H9 (cell line): ENCODE measurements at regions not wholly inside any gene's neighbourhood (a gene's known extent, or its start where the extent isn't known, plus 50 kb on each side); places are given as distances from the start of the nearest gene placed in this dataset.

Experiments
- DNase-seq: peaks from one replicate; pipeline ENCODE4 v3.0.0-alpha.2; 2017
- H2AFZ ChIP-seq: one replicate; pipeline ENCODE4 v1.6.1; 2013; ENCODE audit warnings: mild to moderate bottlenecking, low read length, control low read depth, moderate library complexity
- H2AK5ac ChIP-seq: 2 replicates; pipeline ENCODE4 v1.6.1; 2013; ENCODE audit warnings: low read length, control low read depth, mixed read lengths; ENCODE audit not compliant: insufficient read length
- H2BK120ac ChIP-seq: one replicate; pipeline ENCODE4 v1.6.1; 2013; ENCODE audit warnings: low read depth, mild to moderate bottlenecking, low read length, control low read depth, inconsistent platforms; ENCODE audit not compliant: poor library complexity, severe bottlenecking
- H2BK12ac ChIP-seq: 2 replicates; pipeline ENCODE4 v1.6.1; 2013; ENCODE audit warnings: low read length, control low read depth, mixed read lengths, low read depth; ENCODE audit not compliant: insufficient read length
- H2BK15ac ChIP-seq: 2 replicates; pipeline ENCODE4 v1.6.1; 2013; ENCODE audit warnings: low read depth, low read length, control low read depth
- H2BK20ac ChIP-seq: one replicate; pipeline ENCODE4 v1.6.1; 2013; ENCODE audit warnings: low read depth, mild to moderate bottlenecking, low read length, control low read depth, inconsistent platforms; ENCODE audit not compliant: poor library complexity, severe bottlenecking
- H2BK5ac ChIP-seq: 2 replicates; pipeline ENCODE4 v1.6.1; 2013; ENCODE audit warnings: low read length, control low read depth, mixed read lengths; ENCODE audit not compliant: insufficient read length
- H3K14ac ChIP-seq: 2 replicates; pipeline ENCODE4 v1.6.1; 2013; ENCODE audit warnings: low read length, control low read depth; ENCODE audit not compliant: insufficient read depth
- H3K18ac ChIP-seq: 2 replicates; pipeline ENCODE4 v1.6.1; 2013; ENCODE audit warnings: low read depth, mild to moderate bottlenecking, mixed read lengths, low read length, control low read depth; ENCODE audit not compliant: insufficient read length
- H3K23ac ChIP-seq: 2 replicates; pipeline ENCODE4 v1.6.1; 2013; ENCODE audit warnings: low read length, control low read depth, mixed read lengths, low read depth; ENCODE audit not compliant: insufficient read length
- H3K23me2 ChIP-seq: 2 replicates; pipeline ENCODE4 v1.6.1; 2013; ENCODE audit warnings: low read depth, mild to moderate bottlenecking, mixed read lengths, low read length, control low read depth; ENCODE audit not compliant: insufficient read length, poor library complexity, severe bottlenecking
- H3K27ac ChIP-seq: 2 replicates; pipeline ENCODE4 v1.5.1; 2013; ENCODE audit warnings: low read length, control low read depth, mixed read lengths, low read depth; ENCODE audit not compliant: insufficient read length
- H3K27me3 ChIP-seq: 2 replicates; pipeline ENCODE4 v1.6.1; 2013; ENCODE audit warnings: low read length, control low read depth, inconsistent platforms; ENCODE audit not compliant: insufficient read depth
- H3K4ac ChIP-seq: 2 replicates; pipeline ENCODE4 v1.6.1; 2013; ENCODE audit warnings: low read depth, mild to moderate bottlenecking, control low read depth, inconsistent platforms, low read length, moderate library complexity
- H3K4me1 ChIP-seq: 2 replicates; pipeline ENCODE4 v1.6.1; 2013; ENCODE audit warnings: low read length, control low read depth, inconsistent platforms; ENCODE audit not compliant: insufficient read depth
- H3K4me2 ChIP-seq: 2 replicates; pipeline ENCODE4 v1.6.1; 2013; ENCODE audit warnings: low read length, control low read depth, mixed read lengths; ENCODE audit not compliant: insufficient read length, insufficient read depth
- H3K56ac ChIP-seq: 2 replicates; pipeline ENCODE4 v1.6.1; 2013; ENCODE audit warnings: low read depth, mild to moderate bottlenecking, mixed read lengths, low read length, control low read depth; ENCODE audit not compliant: insufficient read length
- H3K79me1 ChIP-seq: 2 replicates; pipeline ENCODE4 v1.6.1; 2013; ENCODE audit warnings: low read depth, mild to moderate bottlenecking, moderate library complexity, low read length, control low read depth, inconsistent platforms; ENCODE audit not compliant: insufficient read depth, poor library complexity, severe bottlenecking
- H3K79me2 ChIP-seq: 2 replicates; pipeline ENCODE4 v1.6.1; 2013; ENCODE audit warnings: low read length, control low read depth, inconsistent platforms; ENCODE audit not compliant: insufficient read depth
- H3K9ac ChIP-seq: 2 replicates; pipeline ENCODE4 v1.6.1; 2013; ENCODE audit warnings: low read length, control low read depth, mixed read lengths; ENCODE audit not compliant: insufficient read length; ENCODE audit errors: extremely low read depth
- H3K9me3 ChIP-seq: one replicate; pipeline ENCODE4 v1.6.1; 2013; ENCODE audit warnings: low read depth, low read length, inconsistent platforms; ENCODE audit not compliant: control insufficient read depth
- H3T11ph ChIP-seq: one replicate; pipeline ENCODE4 v1.6.1; 2013; ENCODE audit warnings: mild to moderate bottlenecking, low read length, control low read depth, inconsistent platforms
- H4K20me1 ChIP-seq: one replicate; pipeline ENCODE4 v1.6.1; 2013; ENCODE audit not compliant: control insufficient read depth, insufficient read length, insufficient read depth
- H4K5ac ChIP-seq: 2 replicates; pipeline ENCODE4 v1.6.1; 2013; ENCODE audit warnings: low read depth, mild to moderate bottlenecking, mixed read lengths, low read length, control low read depth; ENCODE audit not compliant: insufficient read length
- H4K8ac ChIP-seq: replicated peaks from 2 replicates; pipeline ENCODE4 v1.6.1; 2013; ENCODE audit warnings: low read length, control low read depth, mixed read lengths, low read depth; ENCODE audit not compliant: insufficient read length
- H4K91ac ChIP-seq: 2 replicates; pipeline ENCODE4 v1.6.1; 2013; ENCODE audit warnings: low read depth, mild to moderate bottlenecking, moderate library complexity, mixed read lengths, low read length, control low read depth; ENCODE audit not compliant: insufficient read length
- H3K27ac Mint-ChIP-seq, 3 experiments: 2 replicates in 2 of 3; 3 replicates in 1 of 3; pipeline ENCODE4 v1.8.0; 2020 to 2021; ENCODE audit warnings: mixed read lengths in 3 of 3, mild to moderate bottlenecking in 1 of 3, moderate library complexity in 1 of 3
- H3K27me3 Mint-ChIP-seq: 2 replicates; pipeline ENCODE4 v1.8.0; 2021; ENCODE audit warnings: low read depth, mild to moderate bottlenecking, moderate library complexity, mixed read lengths
- H3K36me3 Mint-ChIP-seq, 3 experiments: 2 replicates in 2 of 3; 3 replicates in 1 of 3; pipeline ENCODE4 v1.8.0; 2020 to 2021; ENCODE audit warnings: low read depth in 3 of 3, mixed read lengths in 3 of 3; ENCODE audit not compliant: insufficient read depth in 1 of 3
- H3K4me1 Mint-ChIP-seq, 2 experiments: 2 replicates each; pipeline ENCODE4 v1.8.0; 2020; ENCODE audit warnings: mixed read lengths in 2 of 2
- H3K4me3 Mint-ChIP-seq, 2 experiments: 2 replicates in 1 of 2; 3 replicates in 1 of 2; pipeline ENCODE4 v1.8.0; 2020 to 2021; ENCODE audit warnings: mild to moderate bottlenecking in 2 of 2, mixed read lengths in 2 of 2, moderate library complexity in 1 of 2
- H3K9me3 Mint-ChIP-seq, 2 experiments: 2 replicates in 1 of 2; 3 replicates in 1 of 2; pipeline ENCODE4 v1.8.0; 2020; ENCODE audit warnings: mild to moderate bottlenecking in 2 of 2, mixed read lengths in 2 of 2, moderate library complexity in 1 of 2
- WGBS: extraction: QIAGEN DNeasy Blood & Tissue Kit; methylation state at CpG from one replicate; pipeline ENCODE4 v1.1.7; 2013; ENCODE audit warnings: missing lambda C conversion rate, low lambda C conversion rate, mixed read lengths; ENCODE audit not compliant: insufficient read length; ENCODE audit errors: extremely low coverage; 5-methylcytosine and 5-hydroxymethylcytosine counted together
- TF ChIP-seq, protein P1 (sequence below): fragments of 200-600 bp; sonication (generic); conservative IDR thresholded peaks from 3 replicates; pipeline ENCODE4 v1.8.0; 2021; ENCODE audit warnings: antibody characterized with exemption, mild to moderate bottlenecking

DNA sequence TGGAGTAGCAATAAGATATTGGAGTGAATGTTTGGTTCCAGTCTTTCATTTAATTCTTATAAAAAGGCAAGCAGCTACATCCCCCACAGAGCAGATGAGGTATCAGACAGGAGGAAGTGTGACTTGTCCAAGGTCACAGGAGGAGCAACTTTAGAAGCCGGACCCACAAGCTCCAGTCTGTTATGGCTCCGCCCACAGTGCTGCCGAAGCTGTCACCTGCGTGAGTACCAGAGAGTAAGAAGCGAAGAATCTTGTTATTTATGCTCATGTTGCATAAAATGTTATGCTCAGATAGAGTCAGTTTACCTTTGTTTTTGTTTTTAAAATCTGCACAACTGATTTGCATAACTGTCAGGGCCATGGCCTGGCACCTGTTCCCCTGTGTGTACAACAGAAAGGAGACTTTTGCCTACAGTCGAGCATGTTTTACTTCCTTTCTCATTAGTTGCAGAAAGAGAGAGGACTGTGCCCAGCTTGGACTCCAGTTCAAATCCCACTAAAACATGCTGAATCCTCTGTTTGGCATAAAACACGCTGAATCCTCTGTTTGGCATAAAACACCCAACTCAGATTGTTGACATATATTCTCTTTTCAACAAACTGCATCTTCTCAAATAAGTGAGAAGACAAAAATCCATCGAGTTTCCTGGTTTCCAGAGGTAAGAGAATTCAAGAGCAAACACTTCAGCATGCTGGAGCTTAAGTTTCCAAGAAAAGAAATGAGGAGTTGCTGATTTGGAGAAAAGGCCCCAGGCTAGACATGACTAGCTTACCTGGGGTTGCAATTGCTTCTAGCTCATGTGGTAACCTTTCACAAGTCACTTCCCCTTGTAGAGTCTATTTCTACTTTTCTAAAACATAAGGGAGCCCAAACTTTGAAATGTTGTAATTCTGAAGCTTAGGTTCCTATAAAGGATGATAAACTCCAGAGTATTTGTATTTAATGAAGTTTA is 409.8 kb upstream of the ZMIZ1 start:
- H3K4me1 ChIP-seq = no peaks in the 10 kb centered on the region
- H4K8ac ChIP-seq = no peak overlapping the region
- no peak overlapping the region for H2BK120ac ChIP-seq
- Mint-ChIP-seq H3K27ac (no peak overlapping the region), H3K4me1 (no peaks in the 10 kb centered on the region; a peak in 1 of 4 replicates), H3K36me3 (no peaks in the 10 kb centered on the region), H3K27me3 (peaks cover 8% of the 10 kb centered on the region), H3K4me3 (no peak overlapping the region), H3K9me3 (peaks cover 4 to 7% of the 10 kb centered on the region in 2 experiments; a peak in 3 of 5 replicates)
- no peak overlapping the region for H2BK12ac ChIP-seq
- no peak overlapping the region for H3K14ac ChIP-seq
- H3K79me1 ChIP-seq = no peaks in the 10 kb centered on the region
- no peaks in the 10 kb centered on the region for H3K27me3 ChIP-seq
- DNase-seq = no peak
- no peaks in the 10 kb centered on the region for H4K20me1 ChIP-seq
- no peak overlapping the region for H3K4me2 ChIP-seq
- no peaks in the 10 kb centered on the region for H3K9me3 ChIP-seq
- no peak overlapping the region for H3K23ac ChIP-seq
- H2BK15ac ChIP-seq = no peak overlapping the region
- H2BK5ac ChIP-seq = no peak overlapping the region
- H2BK20ac ChIP-seq = no peak overlapping the region
- no CpG with 5 or more reads among the region's 8 CpGs for WGBS
- H4K91ac ChIP-seq = no peak overlapping the region
- H3K23me2 ChIP-seq = no peaks in the 10 kb centered on the region
- no peak overlapping the region for H4K5ac ChIP-seq
- H3K9ac ChIP-seq = no peak overlapping the region
- no peak overlapping the region for H3K4ac ChIP-seq
- no peaks in the 10 kb centered on the region for H3K79me2 ChIP-seq
- no peak overlapping the region for H2AK5ac ChIP-seq
- no peak overlapping the region for H3K56ac ChIP-seq
- no peak overlapping the region for H3K27ac ChIP-seq
- H2AFZ ChIP-seq = no peak overlapping the region
- TF ChIP-seq, protein P1, sequence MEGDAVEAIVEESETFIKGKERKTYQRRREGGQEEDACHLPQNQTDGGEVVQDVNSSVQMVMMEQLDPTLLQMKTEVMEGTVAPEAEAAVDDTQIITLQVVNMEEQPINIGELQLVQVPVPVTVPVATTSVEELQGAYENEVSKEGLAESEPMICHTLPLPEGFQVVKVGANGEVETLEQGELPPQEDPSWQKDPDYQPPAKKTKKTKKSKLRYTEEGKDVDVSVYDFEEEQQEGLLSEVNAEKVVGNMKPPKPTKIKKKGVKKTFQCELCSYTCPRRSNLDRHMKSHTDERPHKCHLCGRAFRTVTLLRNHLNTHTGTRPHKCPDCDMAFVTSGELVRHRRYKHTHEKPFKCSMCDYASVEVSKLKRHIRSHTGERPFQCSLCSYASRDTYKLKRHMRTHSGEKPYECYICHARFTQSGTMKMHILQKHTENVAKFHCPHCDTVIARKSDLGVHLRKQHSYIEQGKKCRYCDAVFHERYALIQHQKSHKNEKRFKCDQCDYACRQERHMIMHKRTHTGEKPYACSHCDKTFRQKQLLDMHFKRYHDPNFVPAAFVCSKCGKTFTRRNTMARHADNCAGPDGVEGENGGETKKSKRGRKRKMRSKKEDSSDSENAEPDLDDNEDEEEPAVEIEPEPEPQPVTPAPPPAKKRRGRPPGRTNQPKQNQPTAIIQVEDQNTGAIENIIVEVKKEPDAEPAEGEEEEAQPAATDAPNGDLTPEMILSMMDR = no peak
- no peak overlapping the region for H3K18ac ChIP-seq
- H3T11ph ChIP-seq = no peak overlapping the region
